Endothelial cell of umbilical vein (primary cell): ENCODE measurements at regions not wholly inside any gene's neighbourhood (a gene's known extent, or its start where the extent isn't known, plus 50 kb on each side); places are given as distances from the start of the nearest gene placed in this dataset.

ENCODE experiments used
- BruUV-seq: library from RNA; stranded (reverse); fragments of 400-500 nt; replicated peaks from 2 replicates; lab custom pipeline; 2021; lab: Mats Ljungman, UMichigan
- CTCF ChIA-PET: fragments of 300-600, 350-600 bp; sonication (Branson Sonifier 250); formaldehyde crosslinking; loops from one replicate; lab custom pipeline; 2021; ENCODE audit warnings: antibody characterized with exemption, inconsistent platforms; lab: Charles Lee
- POLR2A ChIA-PET: fragments of 300-600, 350-600 bp; sonication (Branson Sonifier 250); formaldehyde crosslinking; loops from one replicate; lab custom pipeline; 2021; ENCODE audit warnings: antibody characterized with exemption, inconsistent platforms; lab: Charles Lee
- DNase-seq: peaks from one replicate; pipeline ENCODE4 v3.0.0-alpha.2; 2011; ENCODE audit warnings: low read depth, low spot score
- FAIRE-seq: peaks from 2 replicates; lab custom pipeline; 2011; peaks lifted over from hg19 to GRCh38; lab: Jason Lieb, UNC
- H2AFZ ChIP-seq: 2 replicates; pipeline ENCODE4 v1.6.0; 2012; ENCODE audit warnings: low read depth, low read length, control low read depth, inconsistent platforms
- H3K27ac ChIP-seq: 2 replicates; pipeline ENCODE4 v1.5.1; 2011; ENCODE audit warnings: low read depth, mild to moderate bottlenecking, control low read depth, low read length, moderate library complexity; ENCODE audit not compliant: insufficient read depth
- H3K27me3 ChIP-seq, 2 experiments: 2 replicates each; pipeline versions ENCODE4 v1.6.0 to v1.6.1; 2011; ENCODE audit warnings: low read length in 2 of 2, mixed read lengths in 1 of 2; ENCODE audit not compliant: control insufficient read depth in 2 of 2, insufficient read depth in 2 of 2
- H3K36me3 ChIP-seq, 2 experiments: 2 replicates in 1 of 2; 3 replicates in 1 of 2; pipeline ENCODE4 v1.5.1; 2011; ENCODE audit warnings: low read length in 2 of 2, mild to moderate bottlenecking in 1 of 2, moderate library complexity in 1 of 2; ENCODE audit not compliant: control insufficient read depth in 2 of 2, insufficient read depth in 2 of 2; ENCODE audit errors: extremely low read depth in 1 of 2
- H3K4me1 ChIP-seq: 3 replicates; pipeline ENCODE4 v1.5.1; 2011; ENCODE audit warnings: mild to moderate bottlenecking, low read length; ENCODE audit not compliant: control insufficient read depth, insufficient read depth; ENCODE audit errors: extremely low read depth
- H3K4me2 ChIP-seq: 2 replicates; pipeline ENCODE4 v1.6.1; 2011; ENCODE audit warnings: low read length, control low read depth, mixed read lengths; ENCODE audit not compliant: insufficient read depth
- H3K4me3 ChIP-seq, 3 experiments: fragments of 200-600 bp in 1 of 3; sonication (generic), shearing (Covaris generic) in 1 of 3; replicated peaks in 1 of 3; 2 replicates each; pipeline ENCODE4 v1.5.1; 2011 to 2016; ENCODE audit warnings: control low read depth in 3 of 3, low read length in 3 of 3, mild to moderate bottlenecking in 2 of 3, inconsistent platforms in 1 of 3, low read depth in 1 of 3, moderate library complexity in 1 of 3; ENCODE audit not compliant: insufficient read depth in 1 of 3
- H3K79me2 ChIP-seq: 2 replicates; pipeline ENCODE4 v1.6.0; 2012; ENCODE audit warnings: low read length, inconsistent platforms; ENCODE audit not compliant: control insufficient read depth, insufficient read depth
- H3K9ac ChIP-seq: replicated peaks from 2 replicates; pipeline ENCODE3; 2011; ENCODE audit warnings: low read length, control low read depth; ENCODE audit not compliant: insufficient read depth; ENCODE audit errors: extremely low read depth
- H3K9me1 ChIP-seq: replicated peaks from 3 replicates; pipeline ENCODE4 v1.6.0; 2011; ENCODE audit warnings: mild to moderate bottlenecking, low read length; ENCODE audit not compliant: control insufficient read depth, insufficient read depth; ENCODE audit errors: extremely low read depth
- H3K9me3 ChIP-seq: replicated peaks from 2 replicates; pipeline ENCODE4 v1.5.1; 2012; ENCODE audit warnings: low read length, inconsistent platforms; ENCODE audit not compliant: control insufficient read depth, insufficient read depth
- H4K20me1 ChIP-seq: replicated peaks from 2 replicates; pipeline ENCODE3; 2011; ENCODE audit warnings: mild to moderate bottlenecking, low read length; ENCODE audit not compliant: control insufficient read depth, insufficient read depth; ENCODE audit errors: extremely low read depth
- CTCF ChIP-seq, 2 donors: IDR thresholded peaks; 1 replicate in 1 of 2; 2 replicates in 1 of 2; pipeline ENCODE4 v1.5.1; 2011; ENCODE audit warnings: low read length in 2 of 2, mild to moderate bottlenecking in 2 of 2, moderate library complexity in 2 of 2, control low read depth in 1 of 2, inconsistent platforms in 1 of 2, low read depth in 1 of 2; ENCODE audit not compliant: insufficient read depth in 1 of 2; ENCODE audit errors: extremely low read depth in 1 of 2
- EZH2 ChIP-seq: IDR thresholded peaks from 2 replicates; pipeline ENCODE4 v1.6.1; 2012; ENCODE audit warnings: borderline replicate concordance, low read depth, mild to moderate bottlenecking, moderate library complexity, low read length, inconsistent platforms; ENCODE audit not compliant: severe bottlenecking
- FOS ChIP-seq: IDR thresholded peaks from 2 replicates; pipeline ENCODE4 v1.6.1; 2011; ENCODE audit warnings: mild to moderate bottlenecking, low read length, moderate library complexity, borderline replicate concordance; ENCODE audit not compliant: insufficient read depth
- GATA2 ChIP-seq: IDR thresholded peaks from 2 replicates; pipeline ENCODE4 v1.7.0; 2011; ENCODE audit warnings: low read depth, mild to moderate bottlenecking, moderate library complexity, mixed read lengths, low read length; ENCODE audit not compliant: insufficient read length, insufficient read depth
- JUN ChIP-seq: IDR thresholded peaks from 2 replicates; pipeline ENCODE4 v1.6.1; 2011; ENCODE audit warnings: borderline replicate concordance, low read depth; ENCODE audit not compliant: insufficient read length, insufficient read depth
- MAX ChIP-seq: IDR thresholded peaks from 2 replicates; pipeline ENCODE4 v1.6.1; 2011; ENCODE audit not compliant: insufficient read depth, insufficient read length
- MYC ChIP-seq: IDR thresholded peaks from one replicate; pipeline ENCODE4 v1.6.1; 2011; ENCODE audit warnings: mild to moderate bottlenecking, low read depth, low read length
- POLR2A ChIP-seq: IDR thresholded peaks from 2 replicates; pipeline ENCODE4 v1.6.1; 2012; ENCODE audit warnings: low read depth, mild to moderate bottlenecking, control low read depth, low read length
- POLR2AphosphoS5 ChIP-seq: IDR thresholded peaks from 2 replicates; pipeline ENCODE4 v1.6.1; 2012; ENCODE audit warnings: low read depth, mild to moderate bottlenecking, control low read depth, low read length, moderate library complexity; ENCODE audit not compliant: insufficient read depth
- dilution Hi-C: fragments of 300-500 bp; cut with MboI; formaldehyde crosslinking; loops from one replicate; pipeline ENCODE4 v1.15.0; 2019; ENCODE audit warnings: low sequenced_read_pairs; ENCODE audit not compliant: extremely low pct_ligation_motif_present
- intact Hi-C: fragments of 100-400 bp; cut with micrococcal nuclease; formaldehyde crosslinking; loops from one replicate; pipeline ENCODE4 v1.10.0; 2022

- no TSS peak for BruUV-seq
- H3K27ac ChIP-seq = no peak overlapping the region
- no peak overlapping the region for H3K4me3 ChIP-seq
- ChIA-PET CTCF (no interaction called here), POLR2A (no interaction called here)
- no peak overlapping the region for H3K4me2 ChIP-seq
- no peaks in the 10 kb centered on the region for H3K27me3 ChIP-seq
- no peak for FAIRE-seq
- no peak for TF ChIP-seq POLR2A
- no peak for TF ChIP-seq POLR2AphosphoS5
- no peak for TF ChIP-seq FOS
- TF ChIP-seq EZH2 = no peak
- no peak for TF ChIP-seq JUN
- no peak for TF ChIP-seq MYC
- no peak for TF ChIP-seq MAX
- no peak for TF ChIP-seq CTCF (IDR thresholded peaks at IDR 0.05; ENCODE audit: extremely low read depth in 1 of 2, insufficient read depth in 1 of 2, low read depth in 1 of 2, low read length in 2 of 2)
- no peak for TF ChIP-seq GATA2
- no peak overlapping the region for H2AFZ ChIP-seq
- intact Hi-C loops = no loop called here
- no peaks in the 10 kb centered on the region for H3K4me1 ChIP-seq
- H3K36me3 ChIP-seq = no peaks in the 10 kb centered on the region
- dilution Hi-C loops = no loop called here
- H3K79me2 ChIP-seq = no peaks in the 10 kb centered on the region
- H3K9me3 ChIP-seq = no peaks in the 10 kb centered on the region
- H4K20me1 ChIP-seq = no peaks in the 10 kb centered on the region
- H3K9ac ChIP-seq = no peak overlapping the region
- no peak for DNase-seq
- no peaks in the 10 kb centered on the region for H3K9me1 ChIP-seq
Measured at GRCh38 chr14:28703482-28703881, 63.1 kb upstream of the FOXG1 start.
